RWPE2 (cell line): ENCODE measurements at regions not wholly inside any gene's neighbourhood (a gene's known extent, or its start where the extent isn't known, plus 50 kb on each side); places are given as distances from the start of the nearest gene placed in this dataset.

Source experiments
- ATAC-seq: fragments of 200-7000 bp; cut with Tn5 transposase; 3 replicates; pipeline ENCODE4 v1.9.1; 2021; ENCODE audit warnings: low read depth
- DNase-seq: peaks from one replicate; pipeline ENCODE4 v3.0.0-alpha.2; 2020; ENCODE audit warnings: low spot score
- H3K27ac ChIP-seq: fragments of 450-650 bp; 2 replicates; pipeline ENCODE4 v1.5.1; 2017; ENCODE audit warnings: mild to moderate bottlenecking; ENCODE audit not compliant: poor library complexity, severe bottlenecking
- H3K27me3 ChIP-seq: fragments of 250-450 bp; sonication (Bioruptor Pico); 2 replicates; pipeline ENCODE4 v1.5.1; 2021; ENCODE audit warnings: mild to moderate bottlenecking, moderate library complexity; ENCODE audit not compliant: insufficient read depth, poor library complexity, severe bottlenecking
- H3K36me3 ChIP-seq: fragments of 250-450 bp; sonication (Bioruptor Pico); 2 replicates; pipeline ENCODE4 v1.5.1; 2020; ENCODE audit warnings: low read depth, mild to moderate bottlenecking, moderate library complexity
- H3K4me1 ChIP-seq: fragments of 250-450 bp; sonication (Bioruptor Pico); 2 replicates; pipeline ENCODE4 v1.5.1; 2021; ENCODE audit warnings: mild to moderate bottlenecking, moderate library complexity; ENCODE audit not compliant: insufficient read depth, poor library complexity, severe bottlenecking
- H3K4me3 ChIP-seq: fragments of 250-450 bp; sonication (Bioruptor Pico); 2 replicates; pipeline ENCODE4 v1.5.1; 2021; ENCODE audit warnings: mild to moderate bottlenecking, moderate library complexity; ENCODE audit not compliant: severe bottlenecking
- H3K9me3 ChIP-seq: fragments of 250-450 bp; sonication (Bioruptor Pico); 2 replicates; pipeline ENCODE4 v1.5.1; 2021; ENCODE audit warnings: mild to moderate bottlenecking, moderate library complexity; ENCODE audit not compliant: severe bottlenecking
- CTCF ChIP-seq: fragments of 450-650 bp; IDR thresholded peaks from one replicate; pipeline ENCODE4 v1.5.1; 2017; ENCODE audit warnings: mild to moderate bottlenecking, moderate library complexity; ENCODE audit not compliant: poor library complexity, severe bottlenecking

GRCh38 chr16:59394526-59394925, 660.4 kb upstream of the GOT2 start:
- no peak overlapping the region for H3K27ac ChIP-seq

GRCh38 chr16:59392911-59393310, 658.8 kb upstream of the GOT2 start:
- no peak for TF ChIP-seq CTCF
- ATAC-seq: no peak
- H3K9me3 ChIP-seq: no peaks in the 10 kb centered on the region
- no peak for DNase-seq
- H3K36me3 ChIP-seq: no peaks in the 10 kb centered on the region
- H3K4me1 ChIP-seq: no peaks in the 10 kb centered on the region
- no peaks in the 10 kb centered on the region for H3K27me3 ChIP-seq
- no peak overlapping the region for H3K4me3 ChIP-seq
- no peak overlapping the region for H3K27ac ChIP-seq

More at GRCh38 chr16:59394526-59394925, 660.4 kb upstream of the GOT2 start:
- H3K4me3 ChIP-seq: no peak overlapping the region
- no peak for TF ChIP-seq CTCF
- DNase-seq (no peak), ATAC-seq (no peak)
- H3K36me3 ChIP-seq: no peaks in the 10 kb centered on the region
- no peaks in the 10 kb centered on the region for H3K27me3 ChIP-seq
- no peaks in the 10 kb centered on the region for H3K9me3 ChIP-seq
- no peaks in the 10 kb centered on the region for H3K4me1 ChIP-seq

- no peak for ATAC-seq
- Histone ChIP-seq H3K27ac (no peak overlapping the region), H3K4me1 (no peaks in the 10 kb centered on the region), H3K27me3 (no peaks in the 10 kb centered on the region), H3K9me3 (no peaks in the 10 kb centered on the region), H3K36me3 (no peaks in the 10 kb centered on the region), H3K4me3 (no peak overlapping the region)
- TF ChIP-seq CTCF: no peak
- DNase-seq: no peak
Measured at GRCh38 chr16:59391617-59392364, 657.7 kb upstream of the GOT2 start.

- H3K9me3 ChIP-seq: no peaks in the 10 kb centered on the region
- H3K4me3 ChIP-seq: no peak overlapping the region
- H3K27me3 ChIP-seq: no peaks in the 10 kb centered on the region
- no peaks in the 10 kb centered on the region for H3K4me1 ChIP-seq
- no peak for DNase-seq
- no peak for TF ChIP-seq CTCF
- peak; percentile 73 for ATAC-seq
- no peak overlapping the region for H3K27ac ChIP-seq
- H3K36me3 ChIP-seq: no peaks in the 10 kb centered on the region
Measured at GRCh38 chr16:59385959-59386358, 651.8 kb upstream of the GOT2 start.

- no peak for ATAC-seq
- TF ChIP-seq CTCF: no peak
Measured at GRCh38 chr16:59385491-59385890, 651.4 kb upstream of the GOT2 start.

More at GRCh38 chr16:59385491-59385890, 651.4 kb upstream of the GOT2 start:
- no peaks in the 10 kb centered on the region for H3K4me1 ChIP-seq
- no peaks in the 10 kb centered on the region for H3K9me3 ChIP-seq
- no peak overlapping the region for H3K4me3 ChIP-seq
- H3K36me3 ChIP-seq: no peaks in the 10 kb centered on the region
- DNase-seq: no peak
- no peaks in the 10 kb centered on the region for H3K27me3 ChIP-seq
- no peak overlapping the region for H3K27ac ChIP-seq
